ENCODE measurements at regions not wholly inside any gene's neighbourhood (a gene's known extent, or its start where the extent isn't known, plus 50 kb on each side); places are given as distances from the start of the nearest gene placed in this dataset.

- DNase-seq (ENCODE audit: low read depth) = no peak
Measured at GRCh38 chr2:16154501-16155280, 214.3 kb downstream of the MYCN start.

- no peak for DNase-seq (ENCODE audit: low read depth)
Measured at GRCh38 chr2:16154061-16154460, 213.7 kb downstream of the MYCN start.

- no peak for DNase-seq (ENCODE audit: low read depth)
Measured at GRCh38 chr2:16153754-16154035, 213.3 kb downstream of the MYCN start.

GRCh38 chr2:16152928-16153753 is 212.8 kb downstream of the MYCN start:
- no peak for DNase-seq (ENCODE audit: low read depth)

GRCh38 chr2:16152071-16152927 is 211.9 kb downstream of the MYCN start:
- DNase-seq (ENCODE audit: low read depth) = no peak

GRCh38 chr2:16151651-16152050 is 211.3 kb downstream of the MYCN start:
- DNase-seq (ENCODE audit: low read depth) = no peak

- DNase-seq (ENCODE audit: low read depth) = no peak
Measured at GRCh38 chr2:16151281-16151570, 210.9 kb downstream of the MYCN start.

- no peak for DNase-seq (ENCODE audit: low read depth)
Measured at GRCh38 chr2:16150456-16151280, 210.3 kb downstream of the MYCN start.

GRCh38 chr2:16149349-16150243 is 209.2 kb downstream of the MYCN start:
- no peak for DNase-seq (ENCODE audit: low read depth)

- DNase-seq (ENCODE audit: low read depth) = no peak
Measured at GRCh38 chr2:16148632-16149348, 208.4 kb downstream of the MYCN start.

GRCh38 chr2:16142383-16143361 is 202.3 kb downstream of the MYCN start:
- DNase-seq (ENCODE audit: low read depth) = no peak

GRCh38 chr2:16141641-16141921 is 201.2 kb downstream of the MYCN start:
- DNase-seq (ENCODE audit: low read depth) = no peak

- no peak for DNase-seq (ENCODE audit: low read depth)
Measured at GRCh38 chr2:16140771-16141640, 200.7 kb downstream of the MYCN start.

GRCh38 chr2:16139663-16140615 is 199.6 kb downstream of the MYCN start:
- DNase-seq (ENCODE audit: low read depth) = no peak

GRCh38 chr2:16138811-16139662 is 198.7 kb downstream of the MYCN start:
- DNase-seq (ENCODE audit: low read depth) = no peak

- DNase-seq (ENCODE audit: low read depth) = no peak
Measured at GRCh38 chr2:16137080-16137755, 196.9 kb downstream of the MYCN start.

All from stimulated activated CD8-positive, alpha-beta memory T cell treated with anti-CD3 and anti-CD28 coated beads, Interleukin-15, amount 100 ng/mL, for 1 hour (primary cell).